Transverse colon (tissue), 4 donors: ENCODE measurements at regions not wholly inside any gene's neighbourhood (a gene's known extent, or its start where the extent isn't known, plus 50 kb on each side); places are given as distances from the start of the nearest gene placed in this dataset.
"Not testable (repeated sequence)": the region's sequence is repeated elsewhere in the genome, so short reads cannot be mapped to it uniquely, and the experiment has no call there.

Source experiments
- DNase-seq: peaks from one replicate; pipeline ENCODE4 v3.0.0-alpha.2; 2019
- H3K27ac ChIP-seq, 4 donors: fragments of 200-600 bp; sonication (generic); 2 replicates each; pipeline ENCODE4 v1.5.1; 2016 to 2018; ENCODE audit warnings: inconsistent platforms in 4 of 4
- H3K27me3 ChIP-seq: fragments of 200-600 bp; sonication (generic); 2 replicates; pipeline ENCODE4 v1.5.1; 2017; ENCODE audit warnings: inconsistent platforms
- H3K36me3 ChIP-seq, 4 donors: fragments of 200-600 bp; sonication (generic); 2 replicates each; pipeline ENCODE4 v1.5.1; 2017 to 2019; ENCODE audit warnings: inconsistent platforms in 4 of 4
- H3K4me1 ChIP-seq, 4 donors: fragments of 200-600 bp; sonication (generic); 2 replicates each; pipeline ENCODE4 v1.5.1; 2017 to 2020; ENCODE audit warnings: inconsistent platforms in 4 of 4
- H3K4me3 ChIP-seq, 4 donors: fragments of 200-600 bp; sonication (generic); 1 replicate in 1 of 4; 2 replicates in 3 of 4; pipeline versions ENCODE4 v1.5.1 to v1.6.1; 2017 to 2019; ENCODE audit warnings: inconsistent platforms in 4 of 4
- H3K9me3 ChIP-seq, 2 donors: fragments of 200-600 bp; sonication (generic); 2 replicates each; pipeline ENCODE4 v1.5.1; 2017 to 2019; ENCODE audit warnings: inconsistent platforms in 2 of 2
- CTCF ChIP-seq, 5 experiments: fragments of 200-600 bp in 3 of 5; fragments of 450-650 bp in 2 of 5; sonication (generic) in 3 of 5; IDR thresholded peaks; 1 replicate in 2 of 5; 2 replicates in 3 of 5; pipeline ENCODE4 v1.5.1; 2016 to 2017; ENCODE audit warnings: antibody characterized with exemption in 5 of 5, inconsistent platforms in 3 of 5, mild to moderate bottlenecking in 2 of 5, moderate library complexity in 1 of 5
- EP300 ChIP-seq: sonication (generic); formaldehyde crosslinking; IDR thresholded peaks from one replicate; pipeline ENCODE4 v1.6.1; 2017; ENCODE audit warnings: antibody characterized with exemption, low read depth
- POLR2A ChIP-seq: fragments of 450-650 bp; IDR thresholded peaks from one replicate; pipeline ENCODE4 v1.6.1; 2016; ENCODE audit warnings: antibody characterized with exemption, mild to moderate bottlenecking, moderate library complexity
- POLR2AphosphoS5 ChIP-seq, 3 donors: sonication (generic); formaldehyde crosslinking; IDR thresholded peaks; one replicate each; pipeline ENCODE4 v1.6.1; 2016; ENCODE audit warnings: antibody characterized with exemption in 3 of 3
- WGBS, 2 donors: methylation state at CpG; one replicate each; pipeline ENCODE4 v1.1.5; 2018; ENCODE audit warnings: low coverage in 1 of 2; 5-methylcytosine and 5-hydroxymethylcytosine counted together
- in situ Hi-C, 4 donors: fragments of 200-750 bp; cut with MboI; loops; one replicate each; pipeline versions ENCODE4 v1.15.0 to v1.15.1; 2017; ENCODE audit warnings: low sequenced_read_pairs in 3 of 4, low pct_ligation_motif_present in 1 of 4, low pct_unique_long_range_greater_than_20kb in 1 of 4
- intact Hi-C: fragments of 100-400 bp; cut with DNase I; formaldehyde crosslinking; loops from one replicate; pipeline ENCODE4 v1.15.1; 2023; ENCODE audit warnings: low total_unique reads

GRCh38 chr10:23584396-23584795 lies 145.5 kb downstream of the OTUD1 start:
- Histone ChIP-seq H3K4me3 (no peak overlapping the region), H3K27me3 (no peaks in the 10 kb centered on the region), H3K27ac (no peak overlapping the region), H3K4me1 (no peaks in the 10 kb centered on the region), H3K36me3 (no peaks in the 10 kb centered on the region), H3K9me3 (no peaks in the 10 kb centered on the region)
- in situ Hi-C loops (no loop called here), intact Hi-C loops (no loop called here)
- DNase-seq: no peak
- TF ChIP-seq POLR2AphosphoS5 (IDR thresholded peaks at IDR 0.05) (no peak), EP300 (no peak)
- 95 to 96% methylated on average over 2 of the region's 2 CpGs for WGBS, 2 donors

- in situ Hi-C loops: no loop called here
- 91 to 93% methylated on average over 1 of the region's 1 CpG for WGBS, 2 donors
- intact Hi-C loops: no loop called here
- H3K4me3 ChIP-seq: no peak overlapping the region
- no peaks in the 10 kb centered on the region for H3K27me3 ChIP-seq
- H3K36me3 ChIP-seq: no peaks in the 10 kb centered on the region
- no peaks in the 10 kb centered on the region for H3K9me3 ChIP-seq
- no peaks in the 10 kb centered on the region for H3K4me1 ChIP-seq
- H3K27ac ChIP-seq: no peak overlapping the region
- no peak for TF ChIP-seq POLR2A
- TF ChIP-seq EP300: no peak
- no peak for TF ChIP-seq CTCF (IDR thresholded peaks at IDR 0.05)
- no peak for TF ChIP-seq POLR2AphosphoS5 (IDR thresholded peaks at IDR 0.05)
- DNase-seq: no peak
Observed at GRCh38 chr10:23585186-23585585, 146.3 kb downstream of the OTUD1 start.

GRCh38 chr10:23585666-23586065 lies 146.8 kb downstream of the OTUD1 start:
- TF ChIP-seq CTCF (IDR thresholded peaks at IDR 0.05) (no peak), EP300 (no peak), POLR2AphosphoS5 (IDR thresholded peaks at IDR 0.05) (no peak), POLR2A (no peak)
- Histone ChIP-seq H3K4me3 (no peak overlapping the region), H3K27ac (no peak overlapping the region), H3K9me3 (no peaks in the 10 kb centered on the region), H3K27me3 (no peaks in the 10 kb centered on the region), H3K4me1 (no peaks in the 10 kb centered on the region), H3K36me3 (no peaks in the 10 kb centered on the region)
- intact Hi-C loops: no loop called here
- WGBS, 2 donors: 17 to 54% methylated on average over 1 to 2 of the region's 2 CpGs
- in situ Hi-C loops: no loop called here
- DNase-seq: no peak

GRCh38 chr10:23595278-23595677 lies 156.4 kb downstream of the OTUD1 start:
- H3K36me3 ChIP-seq, in situ Hi-C loops, H3K27me3 ChIP-seq, DNase-seq, H3K4me1 ChIP-seq, intact Hi-C loops, H3K9me3 ChIP-seq, H3K4me3 ChIP-seq, H3K27ac ChIP-seq: not testable (repeated sequence)
- 60 to 92% methylated on average over 1 to 10 of the region's 10 CpGs for WGBS, 2 donors

- Histone ChIP-seq H3K4me3 (no peak overlapping the region), H3K27ac (no peak overlapping the region), H3K9me3 (no peaks in the 10 kb centered on the region), H3K27me3 (no peaks in the 10 kb centered on the region), H3K36me3 (no peaks in the 10 kb centered on the region), H3K4me1 (no peaks in the 10 kb centered on the region)
- WGBS, 2 donors: 46% methylated on average over 2 of the region's 2 CpGs; no CpG with 5 or more reads in 1 of the 2 donors
- intact Hi-C loops (no loop called here), in situ Hi-C loops (no loop called here)
- no peak for DNase-seq
- no peak for TF ChIP-seq CTCF (IDR thresholded peaks at IDR 0.05)
- no peak for TF ChIP-seq EP300
- TF ChIP-seq POLR2AphosphoS5 (IDR thresholded peaks at IDR 0.05): no peak
Observed at GRCh38 chr10:23604613-23605012, 165.7 kb downstream of the OTUD1 start.
